Activated CD4-positive, alpha-beta T cell treated with anti-CD3 and anti-CD28 coated beads, Interleukin-2, amount 10 ng/mL, durations not matched to agents 24 days and 14 days (primary cell): ENCODE measurements at regions not wholly inside any gene's neighbourhood (a gene's known extent, or its start where the extent isn't known, plus 50 kb on each side); places are given as distances from the start of the nearest gene placed in this dataset.

Experiments
- DNase-seq: peaks from one replicate; pipeline ENCODE4 v3.0.0; 2022
- H3K27ac Mint-ChIP-seq: one replicate; pipeline ENCODE4 v1.8.0; 2022; ENCODE audit warnings: mild to moderate bottlenecking, mixed read lengths
- H3K27me3 Mint-ChIP-seq: one replicate; pipeline ENCODE4 v1.8.0; 2022; ENCODE audit warnings: mixed read lengths
- H3K36me3 Mint-ChIP-seq: one replicate; pipeline ENCODE4 v1.8.0; 2022; ENCODE audit warnings: low read depth, mild to moderate bottlenecking, mixed read lengths
- H3K4me1 Mint-ChIP-seq: one replicate; pipeline ENCODE4 v1.8.0; 2021; ENCODE audit warnings: mixed read lengths
- H3K4me3 Mint-ChIP-seq: one replicate; pipeline ENCODE4 v1.8.0; 2022; ENCODE audit warnings: mild to moderate bottlenecking, moderate library complexity, mixed read lengths
- H3K9me3 Mint-ChIP-seq: one replicate; pipeline ENCODE4 v1.8.0; 2021; ENCODE audit warnings: mixed read lengths
- intact Hi-C: fragments of 100-400 bp; cut with micrococcal nuclease; formaldehyde crosslinking; loops from one replicate; pipeline ENCODE4 v1.15.1; 2023

GRCh38 chr1:34398241-34398915 is 221.7 kb downstream of the C1orf94 start:
- Mint-ChIP-seq H3K9me3 (no peaks in the 10 kb centered on the region), H3K36me3 (no peaks in the 10 kb centered on the region), H3K27ac (no peak overlapping the region), H3K27me3 (peaks cover 1% of the 10 kb centered on the region), H3K4me1 (no peaks in the 10 kb centered on the region), H3K4me3 (no peak overlapping the region)
- no peak for DNase-seq
- intact Hi-C loops = no loop called here

DNA sequence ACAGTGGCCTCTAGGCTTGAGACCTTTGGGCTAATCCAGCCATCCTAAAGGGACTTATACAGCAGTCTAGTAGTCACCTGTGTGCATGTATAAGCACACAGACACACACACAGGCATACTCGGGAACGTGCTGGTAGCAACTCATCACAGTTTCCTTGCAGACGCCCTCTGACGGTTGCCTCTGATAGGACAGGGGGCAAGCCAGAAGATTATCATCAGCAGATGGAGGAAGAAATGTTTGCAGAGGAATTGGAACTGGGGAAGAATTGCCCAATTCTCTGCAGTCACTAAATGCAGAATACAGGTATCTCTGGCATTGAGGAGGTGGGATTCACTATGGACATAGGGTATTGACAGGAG is 222.2 kb downstream of the C1orf94 start:
- intact Hi-C loops = no loop called here
- DNase-seq = peak; percentile 25

DNA sequence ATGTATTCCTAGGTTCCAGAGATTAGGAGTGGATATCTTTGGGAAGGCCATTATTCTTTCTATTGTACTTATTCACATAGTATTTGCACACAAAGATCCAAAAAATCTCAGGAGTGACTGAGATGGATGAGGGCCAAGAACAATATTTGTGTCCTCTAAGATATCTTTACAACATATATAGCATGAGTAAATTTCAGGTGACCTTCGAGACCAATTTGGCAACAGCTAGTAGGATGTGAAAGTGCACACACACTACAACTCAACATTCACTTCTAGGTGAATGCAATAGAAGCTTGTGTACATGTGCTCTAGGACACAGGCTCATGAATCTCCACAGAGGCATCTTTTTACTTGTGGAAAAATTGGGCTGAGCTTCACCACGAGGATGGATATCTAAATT is 224.0 kb downstream of the C1orf94 start:
- intact Hi-C loops = no loop called here
- Mint-ChIP-seq H3K4me1 (no peaks in the 10 kb centered on the region), H3K36me3 (no peaks in the 10 kb centered on the region), H3K4me3 (no peak overlapping the region), H3K27ac (no peak overlapping the region), H3K9me3 (no peaks in the 10 kb centered on the region), H3K27me3 (peaks cover 1% of the 10 kb centered on the region)
- DNase-seq = no peak

More for the DNA sequence above, 222.2 kb downstream of the C1orf94 start:
- H3K36me3 Mint-ChIP-seq = no peaks in the 10 kb centered on the region
- no peaks in the 10 kb centered on the region for H3K9me3 Mint-ChIP-seq
- no peak overlapping the region for H3K4me3 Mint-ChIP-seq
- no peak overlapping the region for H3K27ac Mint-ChIP-seq
- peaks cover 1% of the 10 kb centered on the region for H3K27me3 Mint-ChIP-seq
- H3K4me1 Mint-ChIP-seq = no peaks in the 10 kb centered on the region

- Mint-ChIP-seq H3K36me3 (no peaks in the 10 kb centered on the region), H3K4me3 (no peak overlapping the region), H3K4me1 (no peaks in the 10 kb centered on the region), H3K9me3 (no peaks in the 10 kb centered on the region), H3K27ac (no peak overlapping the region), H3K27me3 (peaks cover 1% of the 10 kb centered on the region)
- no peak for DNase-seq
- intact Hi-C loops = no loop called here
Observed at GRCh38 chr1:34403156-34403555, 226.4 kb downstream of the C1orf94 start.

GRCh38 chr1:34404804-34405203 is 228.1 kb downstream of the C1orf94 start:
- H3K4me1 Mint-ChIP-seq = no peaks in the 10 kb centered on the region
- H3K27ac Mint-ChIP-seq = no peak overlapping the region
- H3K36me3 Mint-ChIP-seq = no peaks in the 10 kb centered on the region
- intact Hi-C loops = no loop called here
- no peak for DNase-seq
- no peaks in the 10 kb centered on the region for H3K9me3 Mint-ChIP-seq
- peaks cover 1% of the 10 kb centered on the region for H3K27me3 Mint-ChIP-seq
- no peak overlapping the region for H3K4me3 Mint-ChIP-seq

DNA sequence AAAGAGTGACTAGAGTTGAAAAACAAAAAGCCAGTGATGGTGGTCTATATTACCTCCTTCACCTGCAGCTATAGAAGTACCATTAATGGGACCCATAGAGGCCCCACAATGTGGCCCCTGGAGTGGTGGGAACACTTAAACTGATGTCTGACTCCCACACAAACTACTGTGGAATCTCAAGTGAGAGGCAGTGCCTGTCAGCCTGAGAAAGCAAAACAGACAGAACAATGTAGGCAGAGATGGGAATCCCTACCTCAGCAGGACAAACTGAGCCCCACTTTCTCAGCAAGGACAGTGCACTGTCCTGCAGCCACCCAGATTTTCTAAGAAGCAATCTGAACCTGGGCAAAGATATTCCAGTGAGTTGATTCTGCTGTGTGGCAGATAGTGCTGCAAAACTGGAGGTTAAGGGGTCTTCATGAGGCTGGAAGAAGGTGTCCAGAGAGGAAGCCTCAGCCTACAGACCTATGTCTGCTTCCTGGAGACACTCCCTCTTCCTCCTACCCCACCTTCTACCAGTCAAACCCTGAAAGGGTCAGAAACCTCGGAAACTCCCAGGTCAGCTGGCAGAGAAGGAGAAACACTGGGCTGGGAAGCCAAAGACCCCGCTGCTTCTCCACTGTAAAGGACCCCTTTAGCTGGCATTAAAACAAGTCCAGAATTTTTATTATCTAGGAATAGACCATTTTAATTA is 228.7 kb downstream of the C1orf94 start:
- intact Hi-C loops = no loop called here
- no peaks in the 10 kb centered on the region for H3K4me1 Mint-ChIP-seq
- no peak for DNase-seq
- H3K36me3 Mint-ChIP-seq = no peaks in the 10 kb centered on the region
- H3K27me3 Mint-ChIP-seq = peaks cover 1% of the 10 kb centered on the region
- H3K27ac Mint-ChIP-seq = no peak overlapping the region
- no peaks in the 10 kb centered on the region for H3K9me3 Mint-ChIP-seq
- no peak overlapping the region for H3K4me3 Mint-ChIP-seq

GRCh38 chr1:34406377-34406776 is 229.7 kb downstream of the C1orf94 start:
- H3K4me3 Mint-ChIP-seq = no peak overlapping the region
- no peak overlapping the region for H3K27ac Mint-ChIP-seq
- intact Hi-C loops = no loop called here
- no peak for DNase-seq
- no peaks in the 10 kb centered on the region for H3K4me1 Mint-ChIP-seq
- no peaks in the 10 kb centered on the region for H3K36me3 Mint-ChIP-seq
- no peaks in the 10 kb centered on the region for H3K9me3 Mint-ChIP-seq
- H3K27me3 Mint-ChIP-seq = peaks cover 1% of the 10 kb centered on the region

GRCh38 chr1:34406833-34407539 is 230.3 kb downstream of the C1orf94 start:
- Mint-ChIP-seq H3K4me1 (no peaks in the 10 kb centered on the region), H3K9me3 (no peaks in the 10 kb centered on the region), H3K27me3 (peaks cover 1% of the 10 kb centered on the region), H3K27ac (no peak overlapping the region), H3K4me3 (no peak overlapping the region), H3K36me3 (no peaks in the 10 kb centered on the region)
- intact Hi-C loops = no loop called here
- DNase-seq = no peak

DNA sequence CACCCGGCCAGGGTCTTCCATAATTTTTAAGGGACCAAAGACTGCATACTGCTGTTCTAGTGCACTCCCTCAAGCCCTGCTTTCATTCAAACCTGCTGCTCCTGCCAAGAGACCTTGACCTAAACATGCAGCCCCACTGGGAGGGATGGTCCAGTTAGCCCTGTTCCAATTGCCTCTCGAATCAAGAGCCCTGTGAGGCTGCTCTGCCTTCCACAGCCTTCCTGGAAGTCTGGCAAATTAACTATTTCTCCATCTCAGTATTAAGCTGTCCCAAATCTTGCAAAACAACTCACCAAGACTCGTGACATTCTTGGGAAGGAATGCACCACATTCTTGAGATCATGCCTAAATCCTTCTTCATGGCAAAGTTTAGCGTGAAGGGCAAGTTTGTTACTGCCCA is 231.3 kb downstream of the C1orf94 start:
- DNase-seq = no peak
- H3K27ac Mint-ChIP-seq = no peak overlapping the region
- H3K4me1 Mint-ChIP-seq = no peaks in the 10 kb centered on the region
- no peaks in the 10 kb centered on the region for H3K36me3 Mint-ChIP-seq
- intact Hi-C loops = no loop called here
- no peaks in the 10 kb centered on the region for H3K9me3 Mint-ChIP-seq
- H3K27me3 Mint-ChIP-seq = no peaks in the 10 kb centered on the region
- no peak overlapping the region for H3K4me3 Mint-ChIP-seq

GRCh38 chr1:34409689-34410229 is 233.1 kb downstream of the C1orf94 start:
- no peak for DNase-seq
- Mint-ChIP-seq H3K36me3 (no peaks in the 10 kb centered on the region), H3K27me3 (no peaks in the 10 kb centered on the region), H3K4me1 (no peaks in the 10 kb centered on the region), H3K27ac (no peak overlapping the region), H3K4me3 (no peak overlapping the region), H3K9me3 (no peaks in the 10 kb centered on the region)
- intact Hi-C loops = no loop called here

DNA sequence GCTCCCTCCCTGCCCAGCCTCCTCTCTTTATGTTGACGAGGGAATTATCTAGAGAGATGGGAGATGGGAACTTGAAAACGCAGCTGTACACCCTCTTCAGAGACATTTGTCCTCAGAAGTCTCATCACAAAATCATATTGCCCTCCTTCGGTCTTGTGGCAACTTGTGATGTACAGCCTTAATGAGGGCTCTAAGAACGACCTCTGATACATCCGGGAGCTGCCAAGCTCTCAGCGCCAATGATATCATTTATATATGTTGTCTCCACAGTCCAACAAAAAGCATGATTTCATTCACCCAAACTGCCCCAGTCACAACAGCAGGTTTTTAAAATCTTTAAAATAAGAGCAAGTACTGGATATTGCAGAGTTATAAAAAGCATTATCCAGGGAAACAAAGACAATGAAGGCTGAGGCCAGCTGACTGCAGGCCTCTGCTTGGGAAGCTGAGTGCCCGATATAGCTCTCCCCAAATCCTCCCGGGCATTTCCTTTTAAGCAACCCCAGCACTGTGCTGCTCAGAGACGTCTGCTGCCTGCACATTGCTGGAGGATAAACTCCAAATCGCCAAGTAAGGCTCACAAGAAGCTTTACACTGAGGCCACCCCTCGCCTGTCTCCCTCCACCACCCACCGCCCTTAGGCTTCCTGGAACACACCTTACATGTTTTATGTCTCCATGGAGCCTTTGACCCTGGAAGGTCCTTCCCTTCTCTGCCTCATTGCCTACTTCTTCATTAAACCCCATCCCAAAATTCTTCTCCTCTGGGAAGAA is 236.1 kb downstream of the C1orf94 start:
- Mint-ChIP-seq H3K27me3 (peaks cover 2% of the 10 kb centered on the region), H3K4me1 (no peaks in the 10 kb centered on the region), H3K9me3 (no peaks in the 10 kb centered on the region), H3K4me3 (no peak overlapping the region), H3K27ac (no peak overlapping the region), H3K36me3 (no peaks in the 10 kb centered on the region)
- DNase-seq = no peak
- intact Hi-C loops = no loop called here

DNA sequence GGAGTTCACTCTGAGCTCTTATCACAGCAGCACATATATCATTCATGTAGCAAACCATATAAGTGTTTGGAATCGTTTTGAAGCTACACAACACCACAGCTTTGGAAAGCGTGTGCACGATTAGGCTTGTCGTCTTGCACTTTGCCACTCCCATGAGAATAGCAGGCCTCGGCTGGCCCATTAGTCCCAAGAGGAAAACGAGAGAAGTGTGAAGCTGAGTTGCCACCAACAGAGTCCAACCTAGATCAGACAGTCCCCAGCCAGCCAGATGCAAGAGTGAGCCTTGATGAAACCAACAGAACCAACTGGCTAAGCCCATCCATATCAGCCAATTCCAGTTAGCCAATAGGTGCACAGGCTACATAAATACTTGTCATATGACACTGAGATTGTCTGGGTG is 238.4 kb downstream of the C1orf94 start:
- Mint-ChIP-seq H3K27ac (no peak overlapping the region), H3K36me3 (no peaks in the 10 kb centered on the region), H3K9me3 (no peaks in the 10 kb centered on the region), H3K4me3 (no peak overlapping the region), H3K4me1 (no peaks in the 10 kb centered on the region), H3K27me3 (peaks cover 2% of the 10 kb centered on the region)
- no peak for DNase-seq
- intact Hi-C loops = no loop called here

DNA sequence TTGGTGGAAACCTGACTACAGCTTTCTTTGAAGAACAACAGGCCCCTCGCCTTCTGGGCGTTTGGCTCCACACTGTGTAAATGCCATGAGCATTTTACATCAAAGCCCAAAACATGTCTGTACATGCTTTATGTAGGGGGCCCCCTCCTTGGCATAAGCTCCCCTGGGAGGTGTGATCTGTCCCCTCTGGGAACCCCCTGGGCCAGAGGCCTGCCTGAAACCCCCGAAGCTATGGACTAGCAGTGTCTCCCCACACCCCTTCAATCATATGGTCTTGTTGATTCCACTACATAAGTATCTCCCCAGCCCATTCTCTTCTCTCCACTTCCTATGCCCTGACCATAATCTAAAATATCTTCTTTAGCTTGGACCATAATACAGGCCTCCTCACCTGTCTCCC is 241.5 kb downstream of the C1orf94 start:
- no peak overlapping the region for H3K27ac Mint-ChIP-seq
- H3K9me3 Mint-ChIP-seq = no peaks in the 10 kb centered on the region
- DNase-seq = no peak
- intact Hi-C loops = no loop called here
- H3K4me1 Mint-ChIP-seq = no peaks in the 10 kb centered on the region
- H3K27me3 Mint-ChIP-seq = peaks cover 4% of the 10 kb centered on the region
- H3K4me3 Mint-ChIP-seq = no peak overlapping the region
- no peaks in the 10 kb centered on the region for H3K36me3 Mint-ChIP-seq
